ENCODE measurements at regions not wholly inside any gene's neighbourhood (a gene's known extent, or its start where the extent isn't known, plus 50 kb on each side); places are given as distances from the start of the nearest gene placed in this dataset.
"Not testable (repeated sequence)": the region's sequence is repeated elsewhere in the genome, so short reads cannot be mapped to it uniquely, and the experiment has no call there.

GRCh38 chr18:42333558-42333957 is 378.5 kb downstream of the PIK3C3 start:
- TF ChIP-seq CTCF (IDR thresholded peaks at IDR 0.05; ENCODE audit: insufficient read depth in 1 of 2, low read depth in 1 of 2, low read length in 1 of 2, severe bottlenecking in 1 of 2, unreplicated experiment in 1 of 2): no peak
- no peaks in the 10 kb centered on the region for H3K27me3 ChIP-seq (replicated peaks; ENCODE audit: control insufficient read depth, insufficient read depth, low read length)
- Mint-ChIP-seq H3K27me3 (ENCODE audit: insufficient read depth, unreplicated experiment) (no peaks in the 10 kb centered on the region), H3K4me3 (ENCODE audit: unreplicated experiment) (no peak overlapping the region), H3K4me1 (ENCODE audit: low read depth, unreplicated experiment) (no peaks in the 10 kb centered on the region), H3K36me3 (ENCODE audit: insufficient read depth, unreplicated experiment) (no peaks in the 10 kb centered on the region), H3K27ac (ENCODE audit: unreplicated experiment) (no peak overlapping the region), H3K9me3 (ENCODE audit: unreplicated experiment) (peaks cover 11% of the 10 kb centered on the region)
- DNase-seq: no peak
- no peak overlapping the region for H3K4me3 ChIP-seq (ENCODE audit: low read depth, low read length)
- peaks cover 11% of the 10 kb centered on the region for H3K4me1 ChIP-seq
- no TSS peak for BruUV-seq (replicated peaks)
- ChIA-PET POLR2A (no interaction called here), CTCF (no interaction called here)
- intact Hi-C loops (cut with micrococcal nuclease; ENCODE audit: unreplicated experiment): no loop called here
- no peaks in the 10 kb centered on the region for H3K36me3 ChIP-seq (ENCODE audit: control insufficient read depth, insufficient read depth, low read length)
- H3K9me3 ChIP-seq: no peaks in the 10 kb centered on the region

- H3K4me1 Mint-ChIP-seq (ENCODE audit: low read depth, unreplicated experiment): no peaks in the 10 kb centered on the region
- no peaks in the 10 kb centered on the region for H3K36me3 ChIP-seq (ENCODE audit: control insufficient read depth, insufficient read depth, low read length)
- no peaks in the 10 kb centered on the region for H3K27me3 ChIP-seq (replicated peaks; ENCODE audit: control insufficient read depth, insufficient read depth, low read length)
- H3K9me3 Mint-ChIP-seq (ENCODE audit: unreplicated experiment): peaks cover 11% of the 10 kb centered on the region
- no peak for DNase-seq
- CTCF ChIA-PET: no interaction called here
- H3K27me3 Mint-ChIP-seq (ENCODE audit: insufficient read depth, unreplicated experiment): no peaks in the 10 kb centered on the region
- H3K27ac Mint-ChIP-seq (ENCODE audit: unreplicated experiment): no peak overlapping the region
- no peak for TF ChIP-seq CTCF (IDR thresholded peaks at IDR 0.05; ENCODE audit: insufficient read depth in 1 of 2, low read depth in 1 of 2, low read length in 1 of 2, severe bottlenecking in 1 of 2, unreplicated experiment in 1 of 2)
- POLR2A ChIA-PET: no interaction called here
- H3K9me3 ChIP-seq: no peaks in the 10 kb centered on the region
- H3K4me3 ChIP-seq (ENCODE audit: low read depth, low read length): no peak overlapping the region
- no peaks in the 10 kb centered on the region for H3K36me3 Mint-ChIP-seq (ENCODE audit: insufficient read depth, unreplicated experiment)
- intact Hi-C loops (cut with micrococcal nuclease; ENCODE audit: unreplicated experiment): no loop called here
- BruUV-seq (replicated peaks): no TSS peak
- H3K4me1 ChIP-seq: peaks cover 16% of the 10 kb centered on the region
- H3K4me3 Mint-ChIP-seq (ENCODE audit: unreplicated experiment): no peak overlapping the region
Observed at GRCh38 chr18:42334931-42335330, 379.9 kb downstream of the PIK3C3 start.

GRCh38 chr18:42336139-42336538 is 381.1 kb downstream of the PIK3C3 start:
- no peaks in the 10 kb centered on the region for H3K27me3 ChIP-seq (replicated peaks; ENCODE audit: control insufficient read depth, insufficient read depth, low read length)
- no peak overlapping the region for H3K27ac Mint-ChIP-seq (ENCODE audit: unreplicated experiment)
- no peaks in the 10 kb centered on the region for H3K9me3 ChIP-seq
- intact Hi-C loops (cut with micrococcal nuclease; ENCODE audit: unreplicated experiment): no loop called here
- peaks cover 16% of the 10 kb centered on the region for H3K4me1 ChIP-seq
- no peak overlapping the region for H3K4me3 Mint-ChIP-seq (ENCODE audit: unreplicated experiment)
- ChIA-PET CTCF (no interaction called here), POLR2A (no interaction called here)
- no peaks in the 10 kb centered on the region for H3K27me3 Mint-ChIP-seq (ENCODE audit: insufficient read depth, unreplicated experiment)
- no peaks in the 10 kb centered on the region for H3K36me3 ChIP-seq (ENCODE audit: control insufficient read depth, insufficient read depth, low read length)
- no peak overlapping the region for H3K4me3 ChIP-seq (ENCODE audit: low read depth, low read length)
- H3K36me3 Mint-ChIP-seq (ENCODE audit: insufficient read depth, unreplicated experiment): no peaks in the 10 kb centered on the region
- H3K4me1 Mint-ChIP-seq (ENCODE audit: low read depth, unreplicated experiment): peaks cover 8% of the 10 kb centered on the region
- no TSS peak for BruUV-seq (replicated peaks)
- peak in 1 of 2 experiments; percentile 4 for DNase-seq
- TF ChIP-seq CTCF (IDR thresholded peaks at IDR 0.05; ENCODE audit: insufficient read depth in 1 of 2, low read depth in 1 of 2, low read length in 1 of 2, severe bottlenecking in 1 of 2, unreplicated experiment in 1 of 2): no peak
- peaks cover 11% of the 10 kb centered on the region for H3K9me3 Mint-ChIP-seq (ENCODE audit: unreplicated experiment)

- intact Hi-C loops (cut with micrococcal nuclease; ENCODE audit: unreplicated experiment); H3K27ac Mint-ChIP-seq (ENCODE audit: unreplicated experiment); H3K4me3 ChIP-seq (ENCODE audit: low read depth, low read length); H3K4me3 Mint-ChIP-seq (ENCODE audit: unreplicated experiment); POLR2A ChIA-PET; CTCF ChIA-PET; BruUV-seq (replicated peaks); H3K4me1 Mint-ChIP-seq (ENCODE audit: low read depth, unreplicated experiment); H3K36me3 Mint-ChIP-seq (ENCODE audit: insufficient read depth, unreplicated experiment); H3K27me3 Mint-ChIP-seq (ENCODE audit: insufficient read depth, unreplicated experiment); DNase-seq; H3K9me3 ChIP-seq; H3K36me3 ChIP-seq (ENCODE audit: control insufficient read depth, insufficient read depth, low read length); H3K27me3 ChIP-seq (replicated peaks; ENCODE audit: control insufficient read depth, insufficient read depth, low read length): not testable (repeated sequence)
- H3K9me3 Mint-ChIP-seq (ENCODE audit: unreplicated experiment): peaks cover 11% of the 10 kb centered on the region
- H3K4me1 ChIP-seq: peaks cover 16% of the 10 kb centered on the region
Observed at GRCh38 chr18:42337337-42337736, 382.3 kb downstream of the PIK3C3 start.
